B cell (primary cell): ENCODE measurements at regions not wholly inside any gene's neighbourhood (a gene's known extent, or its start where the extent isn't known, plus 50 kb on each side); places are given as distances from the start of the nearest gene placed in this dataset.

Source experiments
- ATAC-seq: fragments of 200-7000 bp; cut with Tn5 transposase; one replicate; pipeline ENCODE4 v1.10.0; 2021; ENCODE audit warnings: low read depth, mild to moderate bottlenecking, moderate number of reproducible peaks, moderate library complexity
- CTCF ChIA-PET: fragments of 350-600 bp; sonication (Branson Sonifier 250); formaldehyde crosslinking; loops from one replicate; lab custom pipeline; 2021; ENCODE audit warnings: antibody characterized with exemption, inconsistent platforms; lab: Charles Lee
- POLR2A ChIA-PET: fragments of 350-600 bp; sonication (Branson Sonifier 250); formaldehyde crosslinking; loops from one replicate; lab custom pipeline; 2021; ENCODE audit warnings: antibody characterized with exemption; lab: Charles Lee
- DNase-seq: peaks from one replicate; pipeline ENCODE4 v3.0.0; 2013
- H2AFZ ChIP-seq: 2 replicates; pipeline ENCODE4 v1.6.1; 2012; ENCODE audit warnings: mild to moderate bottlenecking, low read depth, low read length; ENCODE audit not compliant: insufficient read depth, poor library complexity, severe bottlenecking
- H3K27ac ChIP-seq, 2 donors: 1 replicate in 1 of 2; 2 replicates in 1 of 2; pipeline ENCODE4 v1.5.1; 2012 to 2013; ENCODE audit warnings: low read length in 2 of 2, mild to moderate bottlenecking in 2 of 2, moderate library complexity in 1 of 2
- H3K27me3 ChIP-seq, 4 experiments: fragments of 200-600 bp in 1 of 4; sonication (generic) in 1 of 4; replicated peaks in 1 of 4; 1 replicate in 2 of 4; 2 replicates in 2 of 4; pipeline versions ENCODE4 v1.6.1 to v1.7.0; 2013 to 2016; ENCODE audit warnings: low read length in 3 of 4, mild to moderate bottlenecking in 2 of 4, mixed read lengths in 1 of 4, moderate library complexity in 1 of 4; ENCODE audit not compliant: insufficient read depth in 4 of 4, control insufficient read depth in 3 of 4; ENCODE audit errors: control extremely low read depth in 1 of 4
- H3K36me3 ChIP-seq, 2 experiments: replicated peaks in 1 of 2; 1 replicate in 1 of 2; 2 replicates in 1 of 2; pipeline versions ENCODE4 v1.6.1 to v1.7.1; 2013; ENCODE audit warnings: low read length in 1 of 2; ENCODE audit not compliant: insufficient read depth in 2 of 2, control insufficient read depth in 1 of 2; ENCODE audit errors: control extremely low read depth in 1 of 2, extremely low read depth in 1 of 2
- H3K4me1 ChIP-seq, 2 donors: fragments of 200-600 bp in 1 of 2; sonication (generic) in 1 of 2; 1 replicate in 1 of 2; 2 replicates in 1 of 2; pipeline versions ENCODE4 v1.5.1 to v1.6.1; 2013 to 2017; ENCODE audit warnings: low read length in 2 of 2; ENCODE audit not compliant: control insufficient read depth in 2 of 2, insufficient read depth in 2 of 2
- H3K4me2 ChIP-seq: replicated peaks from 2 replicates; pipeline ENCODE3; 2012; ENCODE audit warnings: mild to moderate bottlenecking, low read depth, low read length; ENCODE audit not compliant: poor library complexity, severe bottlenecking
- H3K4me3 ChIP-seq, 5 experiments: fragments of 200-600 bp in 1 of 5; sonication (generic) in 1 of 5; 1 replicate in 3 of 5; 2 replicates in 2 of 5; pipeline versions ENCODE4 v1.5.1 to v1.7.0; 2011 to 2016; ENCODE audit warnings: low read length in 4 of 5, mild to moderate bottlenecking in 4 of 5, low read depth in 2 of 5, control low read depth in 1 of 5, moderate library complexity in 1 of 5; ENCODE audit not compliant: insufficient read depth in 1 of 5; ENCODE audit errors: control extremely low read depth in 1 of 5, extremely low read depth in 1 of 5
- H3K79me2 ChIP-seq: fragments of 200-600 bp; sonication (generic); one replicate; pipeline ENCODE4 v1.6.0; 2016; ENCODE audit warnings: low read length; ENCODE audit not compliant: control insufficient read depth, insufficient read depth
- H3K9ac ChIP-seq: fragments of 200-600 bp; sonication (generic); 2 replicates; pipeline ENCODE4 v1.6.1; 2017; ENCODE audit warnings: mild to moderate bottlenecking, low read length, moderate library complexity
- H3K9me3 ChIP-seq, 3 donors: one replicate each; pipeline versions ENCODE4 v1.6.1 to v1.7.1; 2013; ENCODE audit warnings: low read length in 2 of 3; ENCODE audit not compliant: control insufficient read depth in 2 of 3, insufficient read depth in 1 of 3; ENCODE audit errors: control extremely low read depth in 1 of 3
- H4K20me1 ChIP-seq: 2 replicates; pipeline ENCODE4 v1.6.0; 2012; ENCODE audit warnings: mild to moderate bottlenecking, low read length; ENCODE audit not compliant: insufficient read depth, control insufficient read depth, poor library complexity, severe bottlenecking
- H3K27ac Mint-ChIP-seq: one replicate; pipeline ENCODE4 v1.8.0; 2021; ENCODE audit warnings: mixed read lengths
- H3K27me3 Mint-ChIP-seq: one replicate; pipeline ENCODE4 v1.8.0; 2021; ENCODE audit warnings: mixed read lengths
- H3K4me1 Mint-ChIP-seq: one replicate; pipeline ENCODE4 v1.8.0; 2021; ENCODE audit warnings: mixed read lengths
- H3K4me3 Mint-ChIP-seq: one replicate; pipeline ENCODE4 v1.8.0; 2021; ENCODE audit warnings: mixed read lengths
- H3K9me3 Mint-ChIP-seq: one replicate; pipeline ENCODE4 v1.8.0; 2022; ENCODE audit warnings: mixed read lengths; ENCODE audit not compliant: insufficient read depth
- EZH2 ChIP-seq: IDR thresholded peaks from 2 replicates; pipeline ENCODE4 v1.6.1; 2012; ENCODE audit warnings: borderline replicate concordance, low read depth, mild to moderate bottlenecking, moderate library complexity, low read length; ENCODE audit not compliant: insufficient read depth, poor library complexity, severe bottlenecking
- WGBS: methylation state at CpG from one replicate; pipeline ENCODE4 v1.1.5; 2013; ENCODE audit warnings: missing lambda C conversion rate; ENCODE audit not compliant: insufficient coverage; 5-methylcytosine and 5-hydroxymethylcytosine counted together
- intact Hi-C: fragments of 100-400 bp; cut with micrococcal nuclease; formaldehyde crosslinking; loops from one replicate; pipeline ENCODE4 v1.10.0; 2022
- TF ChIP-seq, protein P1 (sequence below): fragments of 200-600 bp; IDR thresholded peaks from one replicate; pipeline ENCODE4 v1.8.0; 2022; ENCODE audit warnings: antibody characterized with exemption, mild to moderate bottlenecking

DNA sequence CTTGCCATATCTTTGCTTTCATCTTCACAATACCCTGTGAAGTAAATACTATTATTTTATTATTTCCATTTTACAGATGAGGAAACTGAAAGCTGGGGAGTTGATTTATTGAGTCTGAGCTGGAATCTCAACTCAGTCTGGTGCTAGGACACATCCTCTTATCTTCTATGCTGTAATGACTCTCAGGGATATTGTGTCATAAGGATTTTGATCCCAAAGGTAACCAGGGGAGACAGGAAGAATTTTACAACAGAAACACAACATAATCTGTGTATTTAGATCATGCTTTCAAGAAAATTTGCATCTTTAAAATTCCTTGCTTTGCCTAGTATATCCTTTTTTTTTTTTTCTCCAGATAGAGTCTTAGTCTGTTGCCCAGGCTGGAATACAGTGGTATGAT lies 123.3 kb upstream of the BTG1 start:
- no peak overlapping the region for H3K4me3 Mint-ChIP-seq
- Histone ChIP-seq H2AFZ (no peak overlapping the region), H3K4me3 (no peak overlapping the region), H3K27me3 (no peaks in the 10 kb centered on the region), H3K4me1 (no peaks in the 10 kb centered on the region), H3K9me3 (peaks cover 0 to 1% (median 0%) of the 10 kb centered on the region in 3 donors), H3K79me2 (no peaks in the 10 kb centered on the region), H3K4me2 (no peak overlapping the region), H3K9ac (no peak overlapping the region), H3K27ac (no peak overlapping the region), H3K36me3 (no peaks in the 10 kb centered on the region), H4K20me1 (no peaks in the 10 kb centered on the region)
- POLR2A ChIA-PET: interaction anchor here (0.8 kb wide), 1 partner anchor 96 kb away, joined by 3 read pairs; no protein-coding TSS in a partner anchor
- ATAC-seq (no peak), DNase-seq (no peak)
- intact Hi-C loops: no loop called here
- H3K4me1 Mint-ChIP-seq: peaks cover 3% of the 10 kb centered on the region
- CTCF ChIA-PET: no interaction called here
- H3K9me3 Mint-ChIP-seq: no peaks in the 10 kb centered on the region
- H3K27ac Mint-ChIP-seq: no peak overlapping the region
- H3K27me3 Mint-ChIP-seq: no peaks in the 10 kb centered on the region
- no peak for TF ChIP-seq EZH2
- TF ChIP-seq, protein P1, sequence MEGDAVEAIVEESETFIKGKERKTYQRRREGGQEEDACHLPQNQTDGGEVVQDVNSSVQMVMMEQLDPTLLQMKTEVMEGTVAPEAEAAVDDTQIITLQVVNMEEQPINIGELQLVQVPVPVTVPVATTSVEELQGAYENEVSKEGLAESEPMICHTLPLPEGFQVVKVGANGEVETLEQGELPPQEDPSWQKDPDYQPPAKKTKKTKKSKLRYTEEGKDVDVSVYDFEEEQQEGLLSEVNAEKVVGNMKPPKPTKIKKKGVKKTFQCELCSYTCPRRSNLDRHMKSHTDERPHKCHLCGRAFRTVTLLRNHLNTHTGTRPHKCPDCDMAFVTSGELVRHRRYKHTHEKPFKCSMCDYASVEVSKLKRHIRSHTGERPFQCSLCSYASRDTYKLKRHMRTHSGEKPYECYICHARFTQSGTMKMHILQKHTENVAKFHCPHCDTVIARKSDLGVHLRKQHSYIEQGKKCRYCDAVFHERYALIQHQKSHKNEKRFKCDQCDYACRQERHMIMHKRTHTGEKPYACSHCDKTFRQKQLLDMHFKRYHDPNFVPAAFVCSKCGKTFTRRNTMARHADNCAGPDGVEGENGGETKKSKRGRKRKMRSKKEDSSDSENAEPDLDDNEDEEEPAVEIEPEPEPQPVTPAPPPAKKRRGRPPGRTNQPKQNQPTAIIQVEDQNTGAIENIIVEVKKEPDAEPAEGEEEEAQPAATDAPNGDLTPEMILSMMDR: no peak

GRCh38 chr12:92261692-92262091 lies 116.0 kb upstream of the BTG1 start:
- ATAC-seq (no peak), DNase-seq (no peak)
- Mint-ChIP-seq H3K27me3 (no peaks in the 10 kb centered on the region), H3K4me3 (no peak overlapping the region), H3K9me3 (no peaks in the 10 kb centered on the region), H3K27ac (no peak overlapping the region), H3K4me1 (peaks cover 22% of the 10 kb centered on the region)
- Histone ChIP-seq H2AFZ (no peak overlapping the region), H3K9ac (no peak overlapping the region), H3K9me3 (no peaks in the 10 kb centered on the region), H3K36me3 (no peaks in the 10 kb centered on the region), H3K4me3 (no peak overlapping the region), H3K27me3 (no peaks in the 10 kb centered on the region), H3K27ac (no peak overlapping the region), H3K4me1 (peaks cover 6 to 10% of the 10 kb centered on the region in 2 donors), H3K79me2 (no peaks in the 10 kb centered on the region), H3K4me2 (no peak overlapping the region), H4K20me1 (no peaks in the 10 kb centered on the region)
- ChIA-PET POLR2A (interaction anchor here (1.0 kb wide), 1 partner anchor 116 kb away, joined by 3 read pairs; the partner anchor contains the start of gene BTG1), CTCF (interaction anchor here (0.5 to 1.0 kb wide), 2 partner anchors 66 to 117 kb away, joined by 3 to 4 read pairs; no protein-coding TSS in a partner anchor)
- intact Hi-C loops: loop anchor here (5.0 kb wide), 1 partner anchor 41 kb away; no protein-coding TSS in a partner anchor
- no peak for TF ChIP-seq EZH2
- TF ChIP-seq, protein P1: no peak
- WGBS: no CpG with 5 or more reads among the region's 2 CpGs
